Sigmoid colon (tissue), 6 donors: ENCODE measurements at regions not wholly inside any gene's neighbourhood (a gene's known extent, or its start where the extent isn't known, plus 50 kb on each side); places are given as distances from the start of the nearest gene placed in this dataset.

ENCODE experiments used
- DNase-seq: peaks from one replicate; pipeline ENCODE4 v3.0.0-alpha.2; 2019
- H3K27ac ChIP-seq, 4 donors: fragments of 200-600 bp; sonication (generic); one replicate each; pipeline ENCODE4 v1.5.1; 2016 to 2019; ENCODE audit warnings: mild to moderate bottlenecking in 1 of 4
- H3K27me3 ChIP-seq, 3 donors: fragments of 200-600 bp; sonication (generic); one replicate each; pipeline ENCODE4 v1.5.1; 2019; ENCODE audit warnings: mild to moderate bottlenecking in 1 of 3
- H3K36me3 ChIP-seq, 4 donors: fragments of 200-600 bp; sonication (generic); one replicate each; pipeline ENCODE4 v1.5.1; 2016 to 2019
- H3K4me1 ChIP-seq, 4 donors: fragments of 200-600 bp; sonication (generic); one replicate each; pipeline ENCODE4 v1.5.1; 2017 to 2019
- H3K4me3 ChIP-seq, 4 donors: fragments of 200-600 bp; sonication (generic); one replicate each; pipeline ENCODE4 v1.5.1; 2017 to 2019; ENCODE audit warnings: mild to moderate bottlenecking in 2 of 4, moderate library complexity in 1 of 4
- H3K9me3 ChIP-seq, 4 donors: fragments of 200-600 bp in 3 of 4; sonication (generic) in 3 of 4; one replicate each; pipeline versions ENCODE4 v1.5.1 to v1.6.1; 2013 to 2019
- CTCF ChIP-seq, 4 experiments: fragments of 450-650 bp in 3 of 4; fragments of 200-600 bp in 1 of 4; IDR thresholded peaks; one replicate each; pipeline ENCODE4 v1.5.1; 2016 to 2019; ENCODE audit warnings: antibody characterized with exemption in 4 of 4, mild to moderate bottlenecking in 3 of 4, moderate library complexity in 2 of 4
- EP300 ChIP-seq, 4 donors: sonication (generic); formaldehyde crosslinking; IDR thresholded peaks; one replicate each; pipeline ENCODE4 v1.6.1; 2017; ENCODE audit warnings: antibody characterized with exemption in 4 of 4
- POLR2A ChIP-seq, 2 donors: fragments of 450-650 bp; IDR thresholded peaks; one replicate each; pipeline ENCODE4 v1.6.1; 2016; ENCODE audit warnings: antibody characterized with exemption in 2 of 2, mild to moderate bottlenecking in 2 of 2, moderate library complexity in 2 of 2
- POLR2AphosphoS5 ChIP-seq, 4 donors: sonication (generic); formaldehyde crosslinking; IDR thresholded peaks; one replicate each; pipeline ENCODE4 v1.6.1; 2017; ENCODE audit warnings: antibody characterized with exemption in 4 of 4
- WGBS, 2 donors: extraction: QIAGEN DNeasy Blood & Tissue Kit; methylation state at CpG; one replicate each; pipeline ENCODE4 v1.1.7; 2013; 5-methylcytosine and 5-hydroxymethylcytosine counted together
- intact Hi-C: fragments of 100-400 bp; cut with DNase I; formaldehyde crosslinking; loops from one replicate; pipeline ENCODE4 v1.15.1; 2023
- donor health status: healthy with polysubstance abuse.
- donor health status: healthy.

GRCh38 chrX:131763674-131764073 lies 219.8 kb downstream of the OR13H1 start:
- DNase-seq = peak; percentile 94
- peak overlapping the region in 2 of 4 donors; percentile 16 to 71 for H3K27ac ChIP-seq
- H3K4me3 ChIP-seq = peak overlapping the region in 2 of 4 donors; percentile 14 to 44

GRCh38 chrX:131764216-131764615 lies 220.3 kb downstream of the OR13H1 start:
- H3K27ac ChIP-seq = peak overlapping the region in 1 of 4 donors; percentile 71
- no peaks in the 10 kb centered on the region for H3K36me3 ChIP-seq
- intact Hi-C loops = no loop called here
- TF ChIP-seq EP300 (IDR thresholded peaks at IDR 0.05) (no peak), POLR2AphosphoS5 (IDR thresholded peaks at IDR 0.05) (no peak), CTCF (IDR thresholded peaks at IDR 0.05) (no peak), POLR2A (IDR thresholded peaks at IDR 0.05) (no peak)
- 94 to 95% methylated on average over 5 of the region's 5 CpGs for WGBS, 2 donors
- peaks cover 0 to 3% (median 0%) of the 10 kb centered on the region in 4 donors for H3K4me1 ChIP-seq
- H3K9me3 ChIP-seq = no peaks in the 10 kb centered on the region
- no peak for DNase-seq
- H3K27me3 ChIP-seq = no peaks in the 10 kb centered on the region
- peak overlapping the region in 2 of 4 donors; percentile 14 to 44 for H3K4me3 ChIP-seq

More at GRCh38 chrX:131763674-131764073, 219.8 kb downstream of the OR13H1 start:
- H3K9me3 ChIP-seq = no peaks in the 10 kb centered on the region
- intact Hi-C loops = no loop called here
- H3K4me1 ChIP-seq = peaks cover 0 to 3% (median 0%) of the 10 kb centered on the region in 4 donors
- 80 to 96% methylated on average over 10 of the region's 10 CpGs for WGBS, 2 donors
- TF ChIP-seq POLR2A (IDR thresholded peaks at IDR 0.05) (no peak), CTCF (IDR thresholded peaks at IDR 0.05) (peak in 1 of 4 experiments; percentile 43), POLR2AphosphoS5 (IDR thresholded peaks at IDR 0.05) (peak in 2 of 4 donors; percentile 49 to 65), EP300 (IDR thresholded peaks at IDR 0.05) (no peak)
- no peaks in the 10 kb centered on the region for H3K36me3 ChIP-seq
- no peaks in the 10 kb centered on the region for H3K27me3 ChIP-seq

DNA sequence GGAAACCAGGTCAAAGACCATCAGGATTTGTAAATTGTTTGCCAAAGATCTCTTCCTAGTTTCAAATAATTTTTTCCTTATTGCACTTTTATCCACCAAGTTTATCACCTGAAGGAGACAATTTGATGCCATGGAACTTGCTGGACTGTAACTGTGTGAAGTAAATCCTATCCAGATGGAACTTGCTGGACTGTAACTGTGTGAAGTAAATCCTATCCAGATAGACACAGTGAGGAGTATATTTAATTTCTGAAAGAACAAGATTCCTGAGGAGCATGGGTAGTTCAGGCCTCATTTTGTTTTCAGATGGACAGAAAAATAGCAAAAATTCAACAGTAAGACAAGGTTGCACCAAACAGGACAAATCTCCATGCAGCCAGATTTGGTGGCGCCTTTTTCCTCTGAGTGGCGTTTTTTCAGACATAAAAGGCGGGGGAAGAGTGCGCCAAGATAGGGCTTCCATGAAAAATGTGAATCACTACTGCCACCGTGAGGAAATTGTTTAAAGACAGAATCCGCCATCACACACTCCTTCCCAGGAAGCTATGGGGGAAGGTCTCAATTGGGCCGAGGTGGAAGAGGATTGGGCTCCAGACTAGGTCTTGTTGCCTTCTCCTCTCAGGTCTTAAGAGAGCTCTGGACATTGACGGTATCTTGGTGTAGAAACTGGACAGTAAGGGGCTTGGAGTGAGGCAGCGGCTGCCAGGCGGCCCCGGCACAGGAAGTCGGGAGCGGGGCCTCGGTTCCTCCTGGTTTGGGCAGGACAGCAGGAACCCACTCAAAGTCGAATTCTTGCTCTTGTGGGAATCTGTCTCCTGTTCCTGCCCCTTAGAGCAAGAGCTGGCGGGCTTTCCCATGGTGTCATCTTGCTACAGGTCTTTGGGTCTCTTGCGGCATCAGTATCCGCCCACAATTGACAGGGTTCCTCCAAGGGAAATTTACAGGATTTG lies 234.7 kb downstream of the OR13H1 start:
- peak overlapping the region in 2 of 4 donors; percentile 75 to 78 for H3K27ac ChIP-seq
- H3K36me3 ChIP-seq = no peaks in the 10 kb centered on the region
- peak; percentile 85 for DNase-seq
- no peaks in the 10 kb centered on the region for H3K27me3 ChIP-seq
- intact Hi-C loops = no loop called here
- peak overlapping the region in 2 of 4 donors; percentile 23 to 49 for H3K4me3 ChIP-seq
- H3K9me3 ChIP-seq = no peaks in the 10 kb centered on the region
- peaks cover 0 to 5% (median 0%) of the 10 kb centered on the region in 4 donors for H3K4me1 ChIP-seq
- WGBS, 2 donors = 94 to 97% methylated on average over 18 of the region's 18 CpGs
- peak in 1 of 4 donors; percentile 30 for TF ChIP-seq POLR2AphosphoS5 (IDR thresholded peaks at IDR 0.05)
- TF ChIP-seq EP300 (IDR thresholded peaks at IDR 0.05) = no peak
- TF ChIP-seq POLR2A (IDR thresholded peaks at IDR 0.05) = no peak
- peak in 1 of 4 experiments; percentile 44 for TF ChIP-seq CTCF (IDR thresholded peaks at IDR 0.05)

GRCh38 chrX:131779306-131779705 lies 235.4 kb downstream of the OR13H1 start:
- no peaks in the 10 kb centered on the region for H3K36me3 ChIP-seq
- WGBS, 2 donors = 89 to 96% methylated on average over 7 of the region's 7 CpGs
- peaks cover 0 to 5% (median 0%) of the 10 kb centered on the region in 4 donors for H3K4me1 ChIP-seq
- TF ChIP-seq POLR2AphosphoS5 (IDR thresholded peaks at IDR 0.05) = no peak
- no peak for TF ChIP-seq EP300 (IDR thresholded peaks at IDR 0.05)
- DNase-seq = no peak
- H3K4me3 ChIP-seq = peak overlapping the region in 2 of 4 donors; percentile 23 to 49
- no peaks in the 10 kb centered on the region for H3K9me3 ChIP-seq
- H3K27me3 ChIP-seq = no peaks in the 10 kb centered on the region
- H3K27ac ChIP-seq = peak overlapping the region in 2 of 4 donors; percentile 75 to 78
- intact Hi-C loops = no loop called here

DNA sequence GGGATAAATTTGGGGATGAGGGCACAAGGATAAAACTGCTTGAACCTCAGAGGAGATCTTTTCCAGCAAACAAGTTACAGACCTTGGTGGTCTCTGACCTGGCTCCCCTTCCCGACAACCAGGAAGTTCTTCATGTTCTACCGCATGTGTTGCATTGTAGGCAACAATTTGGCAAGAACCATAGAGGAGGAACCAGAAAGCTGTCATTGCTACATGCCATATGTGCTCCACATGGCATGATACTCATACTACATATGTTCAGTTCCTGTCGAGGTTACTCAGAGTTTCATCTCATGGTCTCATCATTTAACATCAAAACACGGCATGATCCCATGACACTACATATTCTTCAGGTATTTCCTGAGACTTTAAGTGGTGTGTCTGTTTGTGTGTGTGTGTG lies 235.9 kb downstream of the OR13H1 start:
- 92 to 95% methylated on average over 4 of the region's 4 CpGs for WGBS, 2 donors
- no peak overlapping the region for H3K4me3 ChIP-seq
- TF ChIP-seq POLR2A (IDR thresholded peaks at IDR 0.05) (no peak), EP300 (IDR thresholded peaks at IDR 0.05) (no peak), CTCF (IDR thresholded peaks at IDR 0.05) (no peak), POLR2AphosphoS5 (IDR thresholded peaks at IDR 0.05) (no peak)
- no peaks in the 10 kb centered on the region for H3K27me3 ChIP-seq
- H3K4me1 ChIP-seq = peaks cover 0 to 5% (median 0%) of the 10 kb centered on the region in 4 donors
- intact Hi-C loops = no loop called here
- no peak for DNase-seq
- H3K9me3 ChIP-seq = no peaks in the 10 kb centered on the region
- H3K27ac ChIP-seq = no peak overlapping the region
- no peaks in the 10 kb centered on the region for H3K36me3 ChIP-seq
